Fibroblast of lung (primary cell): ENCODE measurements at regions not wholly inside any gene's neighbourhood (a gene's known extent, or its start where the extent isn't known, plus 50 kb on each side); places are given as distances from the start of the nearest gene placed in this dataset.
"Not testable (repeated sequence)": the region's sequence is repeated elsewhere in the genome, so short reads cannot be mapped to it uniquely, and the experiment has no call there.

Experiments
- DNase-seq, 2 donors: peaks; one replicate each; pipeline versions ENCODE4 v3.0.0 to v3.0.0-alpha.2; 2010; ENCODE audit warnings: low read depth in 2 of 2
- H2AFZ ChIP-seq: 2 replicates; pipeline ENCODE4 v1.5.1; 2012; ENCODE audit warnings: low read length, control low read depth, inconsistent platforms
- H3K27ac ChIP-seq: 2 replicates; pipeline ENCODE4 v1.5.1; 2011; ENCODE audit warnings: low read length, control low read depth; ENCODE audit not compliant: insufficient read depth
- H3K27me3 ChIP-seq: 2 replicates; pipeline ENCODE4 v1.5.1; 2011; ENCODE audit warnings: mild to moderate bottlenecking, low read length; ENCODE audit not compliant: control insufficient read depth, insufficient read depth
- H3K36me3 ChIP-seq: 2 replicates; pipeline ENCODE4 v1.5.1; 2011; ENCODE audit warnings: low read length; ENCODE audit not compliant: control insufficient read depth, insufficient read depth
- H3K4me1 ChIP-seq: 2 replicates; pipeline ENCODE4 v1.5.1; 2011; ENCODE audit warnings: low read length; ENCODE audit not compliant: control insufficient read depth, insufficient read depth; ENCODE audit errors: extremely low read depth
- H3K4me2 ChIP-seq: 2 replicates; pipeline ENCODE4 v1.5.1; 2011; ENCODE audit warnings: low read length, control low read depth; ENCODE audit not compliant: insufficient read depth; ENCODE audit errors: extremely low read depth
- H3K4me3 ChIP-seq, 4 experiments: fragments of 200-600 bp in 1 of 4; sonication (generic) in 1 of 4; replicated peaks in 1 of 4; 2 replicates each; pipeline ENCODE4 v1.5.1; 2011 to 2016; ENCODE audit warnings: low read length in 4 of 4, low read depth in 3 of 4, mild to moderate bottlenecking in 3 of 4, control low read depth in 2 of 4, inconsistent platforms in 1 of 4, mixed read lengths in 1 of 4; ENCODE audit not compliant: insufficient read depth in 1 of 4; ENCODE audit errors: control extremely low read depth in 1 of 4
- H3K79me2 ChIP-seq: 2 replicates; pipeline ENCODE4 v1.5.1; 2012; ENCODE audit warnings: mild to moderate bottlenecking, low read length, inconsistent platforms; ENCODE audit not compliant: control insufficient read depth, insufficient read depth
- H3K9ac ChIP-seq: 2 replicates; pipeline ENCODE4 v1.5.1; 2011; ENCODE audit warnings: mild to moderate bottlenecking, low read length, control low read depth; ENCODE audit not compliant: insufficient read depth
- H3K9me3 ChIP-seq: 2 replicates; pipeline ENCODE4 v1.5.1; 2012; ENCODE audit warnings: low read depth, low read length; ENCODE audit not compliant: control insufficient read depth, insufficient read depth
- H4K20me1 ChIP-seq: 2 replicates; pipeline ENCODE4 v1.5.1; 2011; ENCODE audit warnings: low read length; ENCODE audit not compliant: control insufficient read depth, insufficient read depth; ENCODE audit errors: extremely low read depth
- CTCF ChIP-seq, 2 donors: IDR thresholded peaks in 1 of 2; conservative IDR thresholded peaks in 1 of 2; 1 replicate in 1 of 2; 2 replicates in 1 of 2; pipeline ENCODE4 v1.5.1; 2011 to 2012; ENCODE audit warnings: low read length in 2 of 2, control low read depth in 1 of 2, inconsistent platforms in 1 of 2, low read depth in 1 of 2, mild to moderate bottlenecking in 1 of 2
- EZH2 ChIP-seq: IDR thresholded peaks from 2 replicates; pipeline ENCODE4 v1.5.1; 2012; ENCODE audit warnings: low read length, control low read depth, mild to moderate bottlenecking; ENCODE audit errors: missing control alignments

- no peak for TF ChIP-seq EZH2
- no peak for TF ChIP-seq CTCF (conservative IDR thresholded peaks at IDR 0.05 in 1 of 2, IDR thresholded peaks at IDR 0.05 in 1 of 2; ENCODE audit: low read depth in 1 of 2, low read length in 2 of 2)
- Histone ChIP-seq H3K4me1 (no peaks in the 10 kb centered on the region), H3K27me3 (no peaks in the 10 kb centered on the region), H3K79me2 (no peaks in the 10 kb centered on the region), H2AFZ (no peak overlapping the region), H4K20me1 (no peaks in the 10 kb centered on the region), H3K27ac (no peak overlapping the region), H3K4me3 (no peak overlapping the region), H3K9me3 (no peaks in the 10 kb centered on the region), H3K4me2 (no peak overlapping the region), H3K9ac (no peak overlapping the region), H3K36me3 (no peaks in the 10 kb centered on the region)
- no peak for DNase-seq
Measured at GRCh38 chr6:115582386-115582785, 478.3 kb downstream of the FRK start.

- H3K4me3 ChIP-seq, H3K9me3 ChIP-seq, H3K27me3 ChIP-seq, H3K4me2 ChIP-seq, H3K27ac ChIP-seq, H3K9ac ChIP-seq, DNase-seq, H3K4me1 ChIP-seq, H2AFZ ChIP-seq, H3K36me3 ChIP-seq, H3K79me2 ChIP-seq, H4K20me1 ChIP-seq: not testable (repeated sequence)
Measured at GRCh38 chr6:115579565-115579964, 481.1 kb downstream of the FRK start.

GRCh38 chr6:115577270-115577669, 483.4 kb downstream of the FRK start:
- Histone ChIP-seq H3K9ac (no peak overlapping the region), H3K79me2 (no peaks in the 10 kb centered on the region), H3K36me3 (no peaks in the 10 kb centered on the region), H3K4me2 (no peak overlapping the region), H4K20me1 (no peaks in the 10 kb centered on the region), H3K9me3 (no peaks in the 10 kb centered on the region), H3K27me3 (no peaks in the 10 kb centered on the region), H3K4me1 (no peaks in the 10 kb centered on the region), H3K4me3 (no peak overlapping the region), H3K27ac (no peak overlapping the region), H2AFZ (no peak overlapping the region)
- DNase-seq = no peak
- no peak for TF ChIP-seq CTCF (conservative IDR thresholded peaks at IDR 0.05 in 1 of 2, IDR thresholded peaks at IDR 0.05 in 1 of 2; ENCODE audit: low read depth in 1 of 2, low read length in 2 of 2)
- TF ChIP-seq EZH2 = no peak

GRCh38 chr6:115575285-115575684, 485.4 kb downstream of the FRK start:
- H3K4me1 ChIP-seq = no peaks in the 10 kb centered on the region
- TF ChIP-seq EZH2 (no peak), CTCF (conservative IDR thresholded peaks at IDR 0.05 in 1 of 2, IDR thresholded peaks at IDR 0.05 in 1 of 2; ENCODE audit: low read depth in 1 of 2, low read length in 2 of 2) (no peak)
- H3K4me3 ChIP-seq = no peak overlapping the region
- H3K9me3 ChIP-seq = no peaks in the 10 kb centered on the region
- no peak for DNase-seq
- no peaks in the 10 kb centered on the region for H4K20me1 ChIP-seq
- H3K27me3 ChIP-seq = no peaks in the 10 kb centered on the region
- no peak overlapping the region for H3K27ac ChIP-seq
- no peak overlapping the region for H3K4me2 ChIP-seq
- H2AFZ ChIP-seq = no peak overlapping the region
- H3K9ac ChIP-seq = no peak overlapping the region
- no peaks in the 10 kb centered on the region for H3K79me2 ChIP-seq
- no peaks in the 10 kb centered on the region for H3K36me3 ChIP-seq
